Epithelial cell of proximal tubule (primary cell): ENCODE measurements at regions not wholly inside any gene's neighbourhood (a gene's known extent, or its start where the extent isn't known, plus 50 kb on each side); places are given as distances from the start of the nearest gene placed in this dataset.
A peak's percentile ranks its signal among the peaks of the same experiment; 100 is the strongest.

Source experiments
- DNase-seq: peaks from one replicate; pipeline ENCODE4 v3.0.0-alpha.2; 2011; ENCODE audit warnings: low read depth
- H3K4me3 ChIP-seq: 2 replicates; pipeline ENCODE4 v1.5.1; 2011; ENCODE audit warnings: low read depth, mild to moderate bottlenecking, low read length
- TF ChIP-seq, protein P1 (sequence below): conservative IDR thresholded peaks from 2 replicates; pipeline ENCODE4 v1.5.1; 2012; ENCODE audit warnings: low read depth, mild to moderate bottlenecking, low read length

DNA sequence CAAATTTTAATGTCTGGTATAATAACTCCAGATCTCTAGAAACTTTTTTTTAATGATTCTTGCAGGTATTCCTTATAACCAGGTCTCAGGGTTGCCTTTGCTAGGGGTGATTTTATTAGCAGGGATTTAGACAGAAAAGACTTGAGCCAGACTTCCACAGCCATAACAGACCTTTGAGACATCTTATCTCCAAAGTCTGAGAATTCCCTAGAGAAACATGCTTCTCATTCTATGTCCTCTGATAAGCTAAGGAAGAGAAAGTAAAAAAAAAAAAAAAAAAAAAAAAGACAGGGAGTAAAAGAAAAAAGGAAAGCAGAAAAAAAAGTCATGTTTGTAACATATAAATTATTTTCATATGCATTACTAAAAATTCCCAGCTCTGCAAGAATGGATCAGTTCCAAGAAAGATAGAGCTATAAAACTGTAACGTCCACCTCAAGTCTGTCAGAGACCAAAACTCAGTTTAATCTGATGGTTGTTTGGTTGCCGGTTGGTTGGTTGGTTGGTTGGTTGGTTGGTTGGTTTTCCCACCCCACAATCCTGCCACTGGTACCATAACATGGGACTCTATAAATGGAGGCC, 153.8 kb downstream of the COL6A3 start:
- TF ChIP-seq, protein P1, sequence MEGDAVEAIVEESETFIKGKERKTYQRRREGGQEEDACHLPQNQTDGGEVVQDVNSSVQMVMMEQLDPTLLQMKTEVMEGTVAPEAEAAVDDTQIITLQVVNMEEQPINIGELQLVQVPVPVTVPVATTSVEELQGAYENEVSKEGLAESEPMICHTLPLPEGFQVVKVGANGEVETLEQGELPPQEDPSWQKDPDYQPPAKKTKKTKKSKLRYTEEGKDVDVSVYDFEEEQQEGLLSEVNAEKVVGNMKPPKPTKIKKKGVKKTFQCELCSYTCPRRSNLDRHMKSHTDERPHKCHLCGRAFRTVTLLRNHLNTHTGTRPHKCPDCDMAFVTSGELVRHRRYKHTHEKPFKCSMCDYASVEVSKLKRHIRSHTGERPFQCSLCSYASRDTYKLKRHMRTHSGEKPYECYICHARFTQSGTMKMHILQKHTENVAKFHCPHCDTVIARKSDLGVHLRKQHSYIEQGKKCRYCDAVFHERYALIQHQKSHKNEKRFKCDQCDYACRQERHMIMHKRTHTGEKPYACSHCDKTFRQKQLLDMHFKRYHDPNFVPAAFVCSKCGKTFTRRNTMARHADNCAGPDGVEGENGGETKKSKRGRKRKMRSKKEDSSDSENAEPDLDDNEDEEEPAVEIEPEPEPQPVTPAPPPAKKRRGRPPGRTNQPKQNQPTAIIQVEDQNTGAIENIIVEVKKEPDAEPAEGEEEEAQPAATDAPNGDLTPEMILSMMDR: no peak
- DNase-seq: no peak

DNA sequence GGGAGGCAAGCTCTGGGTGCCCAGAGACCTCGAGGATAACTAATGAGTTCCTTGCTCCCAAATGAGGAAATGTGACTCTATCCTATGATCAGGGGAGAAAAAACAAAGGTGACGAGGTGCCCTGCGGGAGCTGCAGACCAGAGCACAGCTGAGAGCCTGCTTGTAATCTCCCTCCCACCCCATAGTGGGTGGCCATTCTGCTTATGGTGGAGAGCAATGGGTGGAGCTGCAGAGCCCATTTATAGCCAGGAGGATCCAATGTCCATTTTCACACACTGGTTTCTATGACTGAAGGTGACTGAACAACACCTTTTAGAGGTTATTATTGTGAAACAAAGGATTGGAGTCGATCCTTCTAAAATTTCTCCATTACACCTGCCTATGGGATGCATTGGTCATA, 153.3 kb downstream of the COL6A3 start:
- TF ChIP-seq, protein P1: no peak
- no peak overlapping the region for H3K4me3 ChIP-seq
- no peak for DNase-seq

More for the DNA sequence above, 153.8 kb downstream of the COL6A3 start:
- H3K4me3 ChIP-seq: no peak overlapping the region

DNA sequence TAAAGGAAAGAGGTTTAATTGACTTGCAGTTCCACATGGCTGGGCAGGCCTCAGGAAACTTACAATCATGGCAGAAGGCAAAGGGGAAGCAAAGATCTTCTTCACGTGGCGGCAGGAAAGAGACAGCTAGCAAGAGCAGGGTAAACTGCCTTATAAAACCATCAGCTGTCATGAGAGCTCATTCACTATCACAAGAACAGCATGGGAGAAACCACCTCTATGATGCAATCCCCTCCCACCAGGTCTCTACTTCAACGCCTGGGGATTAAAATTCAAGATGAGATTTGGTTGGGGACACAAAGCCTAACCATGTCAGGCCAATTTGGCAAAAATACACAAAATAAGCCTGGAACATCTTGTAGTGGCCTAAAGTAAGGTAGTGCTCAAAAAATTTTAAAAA, 152.6 kb downstream of the COL6A3 start:
- no peak overlapping the region for H3K4me3 ChIP-seq
- DNase-seq: no peak
- TF ChIP-seq, protein P1: no peak

DNA sequence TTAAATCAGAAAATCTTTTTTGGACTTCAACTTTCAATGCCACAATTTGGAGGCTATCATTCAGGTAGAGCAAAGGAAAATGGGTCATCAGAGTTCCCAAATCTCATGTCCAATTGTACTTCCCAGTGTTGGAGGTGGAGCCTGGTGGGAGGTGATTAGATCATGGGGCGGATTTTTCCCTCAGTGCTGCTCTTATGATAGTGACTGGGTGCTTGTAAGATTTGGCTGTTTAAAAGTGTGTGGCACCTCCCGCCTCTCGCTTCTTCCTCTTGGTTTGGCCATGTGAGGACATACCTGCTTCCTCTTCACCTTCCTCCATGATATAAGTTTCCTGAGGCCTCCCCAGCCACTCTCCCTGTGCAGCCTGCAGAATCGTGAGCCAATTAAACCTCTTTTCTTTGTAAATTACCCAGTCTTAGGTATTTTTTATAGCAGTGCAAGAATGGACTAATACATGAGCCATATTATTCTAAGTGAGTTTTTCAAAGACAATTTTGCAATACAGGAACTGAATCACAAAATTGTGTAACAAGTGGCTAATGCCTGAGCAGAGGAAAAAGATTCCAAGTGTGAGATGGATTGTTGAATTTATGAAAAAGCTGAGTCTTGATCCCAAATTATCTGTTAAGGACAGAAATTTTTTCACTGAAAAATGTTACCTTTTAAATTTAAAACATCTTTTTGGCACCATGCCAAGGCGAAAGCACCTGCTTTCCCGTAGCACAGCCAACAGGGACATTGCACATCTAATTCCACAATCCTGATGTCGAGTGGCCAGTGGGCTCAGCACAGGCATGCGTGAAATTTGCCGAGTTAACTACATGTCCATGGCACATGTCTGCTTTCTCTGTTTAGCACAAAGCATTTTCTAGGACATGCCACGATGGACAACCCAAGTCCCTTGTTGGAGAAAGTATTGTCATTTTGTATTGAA, 150.9 kb downstream of the COL6A3 start:
- no peak overlapping the region for H3K4me3 ChIP-seq
- DNase-seq: peak; percentile 53
- TF ChIP-seq, protein P1: no peak

DNA sequence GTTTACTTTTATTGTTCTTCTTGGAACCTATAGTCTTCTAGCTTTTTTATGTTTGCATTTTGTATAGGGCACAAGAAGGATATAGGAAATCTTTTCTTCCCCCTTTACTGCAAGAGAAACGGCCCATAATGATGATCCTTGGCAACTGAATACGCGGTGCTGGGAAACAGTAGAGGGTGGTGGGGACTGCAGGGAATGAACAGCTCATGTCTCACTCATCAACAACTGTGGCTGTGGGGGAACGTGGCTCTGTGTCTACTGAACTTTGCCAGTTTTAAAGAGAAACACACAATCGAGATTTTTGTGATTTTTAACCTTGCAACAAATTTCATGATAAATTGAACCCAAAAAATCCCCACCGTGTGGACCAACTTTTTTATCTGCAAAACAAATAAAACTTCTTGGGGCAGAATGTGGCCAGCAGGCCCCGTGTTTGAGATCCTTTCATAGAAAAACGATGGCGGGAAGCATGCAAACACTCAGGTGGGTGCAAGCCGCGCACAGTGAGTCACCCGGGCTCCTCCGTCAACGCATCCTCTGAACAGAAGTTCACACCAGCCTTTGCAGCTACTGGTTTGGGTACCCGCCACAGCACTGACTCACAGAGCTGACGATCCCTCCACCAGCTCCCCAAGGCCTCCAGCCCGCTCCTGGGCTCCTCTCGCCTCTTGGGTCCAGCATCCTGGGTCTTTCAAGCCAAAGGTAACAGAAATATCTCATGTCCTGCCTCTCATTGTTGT, 149.3 kb downstream of the COL6A3 start:
- TF ChIP-seq, protein P1: no peak
- DNase-seq: no peak
- no peak overlapping the region for H3K4me3 ChIP-seq

DNA sequence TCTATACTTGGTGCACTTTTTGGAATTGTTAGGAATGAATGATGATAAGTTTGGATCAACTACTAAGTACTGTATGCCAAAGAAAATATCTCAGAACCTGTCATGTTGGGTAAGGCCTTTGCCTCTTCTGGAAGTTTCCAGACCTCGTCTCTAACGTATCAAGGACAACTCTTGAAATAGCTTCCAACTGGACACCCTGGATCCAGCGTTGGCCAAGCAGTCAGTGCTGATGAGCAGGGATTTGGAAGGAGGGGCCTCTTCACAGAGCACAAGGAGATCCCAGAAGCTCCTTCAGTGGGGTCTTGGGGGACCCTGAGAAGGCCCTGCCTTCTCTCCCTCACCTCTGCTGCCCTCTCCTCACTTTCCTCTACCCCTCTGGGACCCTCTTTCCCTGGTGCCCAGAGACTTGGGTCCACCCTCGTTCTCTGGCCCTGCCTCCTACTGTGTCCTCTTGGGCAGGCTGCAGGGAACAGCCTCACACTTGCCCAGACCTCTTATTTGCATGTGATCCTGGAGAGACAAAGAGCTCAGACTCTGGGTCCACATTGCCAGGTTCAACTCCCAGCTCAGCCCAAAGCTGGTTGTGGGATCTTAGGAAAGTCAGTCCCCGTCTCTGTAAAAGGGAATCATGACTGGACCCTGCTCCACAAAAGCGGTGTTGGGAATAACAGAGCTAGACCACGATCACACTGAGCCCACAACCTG, 145.8 kb downstream of the COL6A3 start:
- no peak overlapping the region for H3K4me3 ChIP-seq
- DNase-seq: no peak
- TF ChIP-seq, protein P1: no peak
